ENCODE measurements at regions not wholly inside any gene's neighbourhood (a gene's known extent, or its start where the extent isn't known, plus 50 kb on each side); places are given as distances from the start of the nearest gene placed in this dataset.

DNA sequence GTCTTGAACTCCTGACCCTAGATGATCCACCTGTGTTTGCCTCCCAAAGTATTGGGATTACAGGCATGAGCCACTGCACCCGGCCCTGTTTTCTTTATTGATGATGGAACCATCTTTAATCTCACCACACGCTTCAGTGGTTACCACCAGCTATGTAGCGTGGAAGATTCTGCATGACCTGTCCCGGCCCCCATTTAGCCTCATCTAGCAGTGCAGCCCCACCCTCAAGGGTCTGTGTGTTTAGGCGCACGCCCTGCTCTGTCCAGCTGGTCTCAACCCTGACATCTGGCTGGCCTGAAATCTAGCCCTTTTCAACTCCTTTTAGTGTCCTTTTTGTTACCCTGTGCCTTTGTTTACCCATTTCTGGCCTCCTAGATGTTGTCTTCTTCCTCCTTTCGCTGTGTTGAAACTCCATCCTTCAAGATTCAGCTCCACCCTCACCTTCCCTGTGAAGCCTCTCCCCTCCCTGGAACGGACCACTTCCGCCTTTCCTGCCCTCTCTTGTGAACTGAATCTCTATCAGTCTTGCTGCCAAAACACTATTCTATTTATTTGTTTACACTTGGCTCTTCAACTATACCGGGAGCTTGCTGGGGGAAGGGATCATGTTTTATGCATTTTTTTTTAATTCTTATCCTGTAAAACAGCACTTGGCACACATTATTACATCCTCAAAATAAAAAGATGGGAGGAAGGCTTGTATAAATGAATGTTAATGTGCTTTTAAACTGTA lies 101.0 kb upstream of the MTHFD1L start:
- no peak for TF ChIP-seq EP300 (IDR thresholded peaks at IDR 0.05)
- TF ChIP-seq, protein P1, sequence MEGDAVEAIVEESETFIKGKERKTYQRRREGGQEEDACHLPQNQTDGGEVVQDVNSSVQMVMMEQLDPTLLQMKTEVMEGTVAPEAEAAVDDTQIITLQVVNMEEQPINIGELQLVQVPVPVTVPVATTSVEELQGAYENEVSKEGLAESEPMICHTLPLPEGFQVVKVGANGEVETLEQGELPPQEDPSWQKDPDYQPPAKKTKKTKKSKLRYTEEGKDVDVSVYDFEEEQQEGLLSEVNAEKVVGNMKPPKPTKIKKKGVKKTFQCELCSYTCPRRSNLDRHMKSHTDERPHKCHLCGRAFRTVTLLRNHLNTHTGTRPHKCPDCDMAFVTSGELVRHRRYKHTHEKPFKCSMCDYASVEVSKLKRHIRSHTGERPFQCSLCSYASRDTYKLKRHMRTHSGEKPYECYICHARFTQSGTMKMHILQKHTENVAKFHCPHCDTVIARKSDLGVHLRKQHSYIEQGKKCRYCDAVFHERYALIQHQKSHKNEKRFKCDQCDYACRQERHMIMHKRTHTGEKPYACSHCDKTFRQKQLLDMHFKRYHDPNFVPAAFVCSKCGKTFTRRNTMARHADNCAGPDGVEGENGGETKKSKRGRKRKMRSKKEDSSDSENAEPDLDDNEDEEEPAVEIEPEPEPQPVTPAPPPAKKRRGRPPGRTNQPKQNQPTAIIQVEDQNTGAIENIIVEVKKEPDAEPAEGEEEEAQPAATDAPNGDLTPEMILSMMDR (IDR thresholded peaks at IDR 0.05): no peak
